Activated naive CD4-positive, alpha-beta T cell treated with Interleukin-2 at 50 U/mL for 16 hours (primary cell): ENCODE measurements at regions not wholly inside any gene's neighbourhood (a gene's known extent, or its start where the extent isn't known, plus 50 kb on each side); places are given as distances from the start of the nearest gene placed in this dataset.
A peak's percentile ranks its signal among the peaks of the same experiment; 100 is the strongest.
"Not testable (repeated sequence)": the region's sequence is repeated elsewhere in the genome, so short reads cannot be mapped to it uniquely, and the experiment has no call there.

ENCODE experiments used
- DNase-seq: peaks from one replicate; pipeline ENCODE4 v3.0.0-alpha.2; 2020

DNA sequence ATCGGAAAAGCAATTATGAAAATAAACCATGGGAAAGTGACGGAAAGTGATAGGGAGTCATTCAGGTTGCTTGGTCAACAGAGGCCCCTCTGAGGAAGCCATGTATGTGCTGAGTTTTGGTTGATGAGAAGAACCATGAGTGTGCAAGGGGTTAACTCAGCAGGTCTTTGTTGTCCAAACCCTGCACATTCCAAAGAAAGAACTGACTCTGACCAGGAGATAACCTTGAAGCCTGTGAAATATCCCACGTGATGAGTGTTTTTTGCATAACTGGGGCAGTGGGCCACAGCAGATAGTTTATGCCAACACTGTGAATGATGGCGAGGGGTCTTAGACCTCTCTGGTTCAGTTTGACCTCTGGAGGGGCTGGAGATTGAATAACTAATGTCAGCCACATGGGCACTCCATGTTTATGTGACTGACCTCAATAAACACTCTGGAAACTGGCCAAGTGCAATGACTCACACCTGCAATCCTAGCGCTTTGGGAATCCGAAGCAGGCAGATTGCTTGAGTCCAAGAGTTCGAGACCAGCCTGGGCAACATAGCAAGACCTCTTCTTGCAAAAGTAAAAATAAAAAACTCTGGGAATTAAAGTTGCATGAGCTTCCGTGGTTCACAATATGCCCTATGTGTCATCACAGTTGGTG lies 154.0 kb upstream of the FOXK1 start:
- no peak for DNase-seq

DNA sequence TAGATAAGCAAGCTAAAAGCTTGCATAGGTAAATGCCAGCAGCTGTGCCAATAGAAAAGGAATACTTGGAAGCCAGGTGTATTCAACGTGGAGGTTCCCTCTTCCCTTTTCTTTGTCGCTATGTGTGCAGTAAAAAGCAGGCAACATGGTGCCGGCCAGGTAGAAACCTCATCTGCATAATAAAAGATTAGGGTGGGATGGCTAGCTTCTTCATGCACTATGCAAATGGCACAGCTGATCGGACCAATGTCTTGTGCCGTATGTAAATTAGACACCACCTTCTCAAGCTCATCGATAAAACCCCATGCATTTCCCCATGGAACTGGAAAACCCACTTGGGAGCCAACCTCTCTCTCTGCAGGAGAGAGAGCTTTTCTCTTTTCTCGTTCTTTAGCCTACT lies 150.9 kb upstream of the FOXK1 start:
- no peak for DNase-seq

DNA sequence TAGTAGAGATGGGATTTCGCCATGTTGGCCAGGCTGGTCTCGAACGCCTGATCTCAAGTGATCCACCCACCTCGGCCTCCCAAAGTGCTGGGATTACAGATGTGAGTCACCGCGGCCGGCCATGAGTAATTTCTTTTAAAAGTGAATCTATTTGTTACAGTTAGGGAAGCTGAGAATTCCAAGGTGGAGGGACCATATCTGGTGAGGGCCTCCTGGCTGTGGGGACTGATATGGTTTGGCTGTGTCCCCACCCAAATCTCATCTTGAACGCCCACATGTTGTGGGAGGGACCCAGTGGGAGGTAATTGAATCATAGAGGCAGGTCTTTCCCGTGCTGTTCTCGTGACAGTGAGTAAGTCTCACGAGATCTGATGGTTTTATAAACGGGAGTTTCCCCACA lies 148.8 kb upstream of the FOXK1 start:
- DNase-seq, result not testable (repeated sequence)

DNA sequence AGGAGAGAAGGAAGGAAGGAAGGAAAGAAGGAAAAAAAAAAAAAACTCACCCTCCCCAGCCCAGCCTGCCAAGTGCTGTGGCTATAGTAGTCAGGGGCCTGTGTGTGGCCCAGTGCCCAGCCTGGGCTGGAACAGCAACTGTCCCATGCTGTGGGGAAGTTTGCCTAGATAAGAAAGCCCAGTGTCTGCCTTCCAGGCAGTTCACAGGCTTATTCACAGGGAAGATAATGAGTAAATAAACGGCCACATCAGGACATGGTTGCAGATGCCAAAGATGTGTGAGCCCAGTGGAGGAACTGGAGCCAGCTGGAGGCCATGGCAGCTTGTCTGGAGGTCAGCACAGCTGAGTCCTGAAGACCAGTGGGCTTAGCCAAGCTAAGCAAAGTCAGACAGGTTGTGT lies 132.4 kb upstream of the FOXK1 start:
- DNase-seq, result no peak

DNA sequence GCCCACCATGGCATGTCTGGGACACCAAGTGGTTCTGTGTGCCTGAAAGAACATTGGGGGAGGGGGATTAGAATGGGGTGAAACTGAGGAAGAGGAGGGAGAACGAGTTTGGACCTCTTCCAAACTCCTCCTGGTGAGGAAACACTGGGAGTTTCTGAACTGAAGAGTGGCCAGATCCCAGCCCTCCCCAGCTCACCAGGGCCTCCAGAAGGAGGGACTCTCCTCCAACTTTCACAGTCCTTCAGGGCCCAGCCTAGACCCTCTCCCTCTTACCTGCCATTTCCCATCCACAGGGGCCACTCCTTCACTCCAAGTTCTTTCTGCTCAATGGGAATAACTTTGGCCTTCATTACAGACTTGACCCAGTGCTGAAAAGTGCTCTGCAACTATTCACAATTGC lies 132.0 kb upstream of the FOXK1 start:
- no peak for DNase-seq

DNA sequence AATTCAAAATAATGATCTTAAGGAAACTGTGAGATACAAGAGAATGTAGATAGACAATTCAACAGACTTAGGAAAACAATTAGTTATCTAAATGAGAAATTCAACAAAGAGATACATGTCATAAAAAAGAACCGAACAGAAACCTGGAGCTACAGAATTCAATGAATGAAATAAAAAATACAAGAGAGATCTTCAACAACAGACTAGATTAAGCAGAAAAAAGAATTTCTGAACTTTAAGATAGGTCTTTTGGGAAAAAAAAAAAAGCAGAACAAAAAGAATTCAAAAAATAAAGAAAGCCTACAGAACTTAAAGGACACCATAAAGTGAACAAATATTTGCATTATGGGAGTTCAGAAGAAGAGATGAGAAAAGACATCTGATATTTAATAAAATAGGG lies 129.1 kb upstream of the FOXK1 start:
- DNase-seq, result no peak

DNA sequence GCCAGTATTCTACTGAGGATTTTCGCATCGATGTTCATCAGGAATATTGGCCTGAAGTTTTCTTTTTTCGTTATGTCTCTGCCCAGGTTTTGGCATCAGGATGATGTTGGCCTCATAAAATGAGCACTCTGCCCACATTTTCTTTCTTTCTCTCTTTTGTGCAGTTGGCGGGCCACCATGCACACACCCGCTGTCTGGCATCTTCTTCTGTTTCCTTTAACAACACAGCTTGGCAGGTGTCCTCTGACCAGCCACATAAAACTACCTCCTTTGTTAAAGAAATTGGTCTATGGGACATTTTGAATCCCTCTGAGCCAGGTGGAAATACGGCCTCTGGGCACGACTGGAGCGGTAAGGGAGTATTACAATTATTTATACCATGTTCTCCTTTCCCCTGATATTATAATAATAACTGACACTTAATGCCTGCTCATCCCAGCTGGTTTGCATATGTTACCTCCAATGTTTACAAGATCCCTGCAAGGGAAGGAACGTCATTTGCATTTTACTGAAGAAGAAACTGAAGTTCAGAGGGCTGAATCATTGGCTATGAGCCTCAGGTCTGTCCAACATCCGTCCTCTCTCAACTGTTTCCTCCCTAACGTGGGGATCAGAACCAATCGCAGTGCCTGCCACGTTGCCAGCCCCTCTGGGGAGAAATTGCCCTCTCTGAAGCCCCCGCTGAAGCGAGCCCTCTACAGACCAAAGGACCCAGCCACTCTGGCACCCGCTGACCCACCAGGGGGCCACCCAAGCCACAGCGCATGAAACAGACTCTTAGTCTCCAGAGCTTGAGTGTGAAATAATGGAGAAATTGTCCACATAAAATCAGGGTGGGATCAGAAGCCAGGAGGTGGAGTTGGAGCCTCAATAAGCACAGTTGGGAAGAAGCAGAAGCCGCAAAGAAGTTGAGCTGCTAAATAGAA lies 125.0 kb upstream of the FOXK1 start:
- no peak for DNase-seq

DNA sequence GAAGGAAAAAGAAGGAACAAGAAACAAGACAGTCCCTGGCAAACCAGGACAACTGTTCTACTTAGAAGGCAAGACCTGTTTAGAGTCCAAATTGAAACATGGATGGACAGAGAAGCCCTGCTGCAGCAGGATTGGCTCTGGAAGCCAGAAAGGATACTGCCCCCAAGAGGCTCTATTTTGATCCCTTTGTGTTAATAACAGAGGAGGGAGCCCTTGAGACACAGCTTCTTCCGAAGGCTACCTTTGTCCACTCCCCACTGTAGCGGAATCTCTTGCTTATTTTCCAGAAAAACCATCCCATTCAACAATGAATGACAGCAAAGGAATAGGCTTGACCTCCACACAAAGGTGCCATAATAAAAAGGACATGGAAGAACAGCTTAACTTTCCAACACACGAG lies 120.3 kb upstream of the FOXK1 start:
- DNase-seq, result no peak

DNA sequence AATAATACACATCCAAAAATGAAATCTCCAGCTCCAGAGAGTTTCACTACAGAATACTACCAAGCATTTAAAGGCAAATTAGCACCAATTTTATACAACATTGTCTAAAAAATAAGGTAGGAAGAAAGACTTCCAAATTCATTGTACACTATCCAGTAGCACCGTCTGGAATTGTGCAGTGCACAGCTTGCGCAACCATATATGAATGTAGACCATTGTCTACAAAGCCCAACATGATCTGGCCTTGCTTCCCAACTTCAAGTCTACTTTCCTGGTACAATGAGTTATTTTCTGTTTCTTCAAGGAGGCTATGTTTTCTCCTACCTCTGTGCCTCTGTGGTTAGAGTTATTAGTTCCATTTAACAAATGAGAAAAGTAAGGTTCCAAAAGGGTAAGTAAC lies 115.4 kb upstream of the FOXK1 start:
- no peak for DNase-seq

DNA sequence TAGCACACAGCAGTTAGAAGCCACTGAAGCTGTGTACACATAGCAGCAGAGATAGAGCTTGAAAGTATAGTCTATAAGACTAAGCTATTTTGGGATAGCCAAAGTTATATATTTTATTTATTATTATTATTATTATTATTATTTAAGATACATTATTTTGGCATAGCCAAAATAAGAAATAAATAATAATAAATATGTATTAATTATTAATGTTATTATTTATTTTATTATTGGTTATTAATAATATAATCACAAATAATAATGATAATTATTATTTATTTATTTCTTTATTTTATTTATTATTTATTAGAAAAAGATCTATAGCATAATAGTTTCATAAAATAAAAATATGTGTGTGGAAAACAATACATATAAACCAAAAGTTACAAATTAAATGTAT lies 107.2 kb upstream of the FOXK1 start:
- DNase-seq, result no peak

DNA sequence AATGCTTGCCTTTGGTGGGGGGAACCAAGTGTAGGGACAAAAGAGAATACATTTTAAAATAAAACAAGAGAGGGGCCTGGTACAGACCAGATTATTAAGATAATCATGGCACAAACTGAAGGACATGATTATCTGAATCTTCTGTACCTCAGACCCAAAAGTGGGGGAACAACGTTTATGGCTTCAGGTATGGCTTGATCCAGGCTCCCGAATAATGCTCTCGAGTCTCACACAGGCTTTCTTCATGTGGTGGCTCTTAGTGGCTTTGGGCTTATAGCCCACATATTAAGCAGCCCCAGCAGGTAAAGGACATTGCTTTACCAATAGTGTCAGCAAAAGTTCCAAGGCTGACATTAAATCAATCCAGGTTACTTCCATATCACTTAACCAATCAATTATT lies 106.8 kb upstream of the FOXK1 start:
- DNase-seq, result no peak

DNA sequence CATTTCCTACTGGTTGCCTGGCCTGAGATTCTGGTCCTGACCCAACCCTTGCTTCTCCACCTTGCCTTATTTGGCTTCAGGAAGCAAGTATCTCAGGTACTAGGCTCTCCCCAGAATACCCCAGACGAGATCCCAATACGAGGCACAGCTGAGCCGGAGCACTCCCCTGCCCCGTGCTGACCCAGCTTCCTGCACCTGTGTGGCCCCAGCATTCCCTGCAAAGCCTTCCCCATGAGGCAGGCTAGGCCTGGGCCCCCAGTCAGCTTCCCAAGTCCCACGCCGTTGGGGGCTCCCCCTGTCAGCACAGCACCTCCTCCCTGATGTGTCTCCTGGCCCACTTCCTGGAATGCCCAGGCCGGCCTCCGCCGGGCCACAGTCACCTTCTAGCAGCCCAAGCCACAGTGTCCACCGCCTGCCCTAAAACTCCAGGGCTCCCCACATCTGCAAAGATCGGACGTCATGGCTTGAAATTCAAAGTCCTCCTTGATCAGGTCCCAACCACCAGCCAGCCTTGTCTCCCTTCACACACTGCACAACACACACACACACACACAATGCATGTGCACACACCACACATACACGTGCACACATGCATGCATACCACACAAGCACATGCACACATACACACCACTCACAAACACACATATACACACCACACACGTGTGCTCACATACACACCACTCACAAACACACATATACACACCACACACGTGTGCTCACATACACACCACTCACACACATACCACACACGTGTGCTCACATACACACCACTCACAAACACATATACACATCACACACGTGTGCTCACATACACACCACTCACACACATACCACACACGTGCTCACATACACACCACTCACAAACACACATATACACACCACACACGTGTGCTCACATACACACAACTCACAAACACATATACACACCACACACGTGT lies 78.9 kb upstream of the FOXK1 start:
- no peak for DNase-seq

DNA sequence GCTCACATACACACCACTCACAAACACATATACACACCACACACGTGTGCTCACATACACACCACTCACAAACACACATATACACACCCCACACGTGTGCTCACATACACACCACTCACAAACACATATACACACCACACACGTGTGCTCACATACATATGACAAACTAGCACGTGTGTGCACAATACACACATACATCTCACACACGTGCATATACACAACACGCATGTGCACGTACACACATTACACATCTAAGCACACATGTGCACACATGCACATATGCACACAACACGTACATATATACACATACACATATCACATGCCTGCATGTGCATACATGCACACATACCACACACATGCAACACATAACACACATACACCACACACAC lies 78.3 kb upstream of the FOXK1 start:
- DNase-seq, result no peak

DNA sequence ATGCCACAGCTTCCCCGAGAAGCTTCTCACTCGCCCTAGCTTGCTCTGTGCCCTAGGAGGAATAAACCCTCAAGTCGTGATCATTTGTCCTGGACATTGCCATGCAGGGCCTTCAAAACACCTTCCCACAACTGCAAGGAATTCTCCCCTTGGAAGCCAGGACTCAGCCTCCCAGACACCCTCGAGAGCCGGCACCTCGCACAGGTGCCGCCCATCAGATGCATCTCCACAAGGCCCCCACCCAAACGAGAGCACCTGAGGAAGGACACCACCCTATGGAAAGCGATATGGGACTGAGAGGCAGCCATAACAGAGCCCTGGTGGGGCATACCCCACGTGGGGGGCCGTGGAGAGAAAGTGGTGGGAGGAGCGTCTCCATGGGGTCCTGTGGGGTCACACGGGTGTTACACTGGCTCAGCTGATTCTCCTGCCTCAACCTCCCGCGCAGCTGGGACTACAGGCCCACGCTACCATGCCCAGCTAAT lies 77.6 kb upstream of the FOXK1 start:
- no peak for DNase-seq

DNA sequence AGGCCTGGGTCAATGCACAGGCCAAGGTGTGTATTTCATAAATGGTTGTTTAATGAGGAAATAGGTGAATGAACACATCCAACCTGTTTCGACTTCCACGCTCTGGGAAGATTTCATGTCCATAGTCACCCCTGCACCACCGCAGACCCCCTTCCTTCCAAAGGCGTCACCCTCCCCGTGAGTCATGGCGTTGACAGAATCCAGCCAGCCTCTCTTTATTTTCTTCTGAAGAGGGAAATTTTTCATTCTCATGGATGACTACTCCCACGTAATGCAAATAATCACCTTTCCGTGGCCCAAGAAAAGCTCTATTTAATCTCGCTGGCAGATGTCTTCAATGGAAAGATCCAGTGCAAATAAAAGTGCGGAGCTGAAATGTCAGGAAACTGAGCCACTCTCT lies 75.3 kb upstream of the FOXK1 start:
- no peak for DNase-seq

DNA sequence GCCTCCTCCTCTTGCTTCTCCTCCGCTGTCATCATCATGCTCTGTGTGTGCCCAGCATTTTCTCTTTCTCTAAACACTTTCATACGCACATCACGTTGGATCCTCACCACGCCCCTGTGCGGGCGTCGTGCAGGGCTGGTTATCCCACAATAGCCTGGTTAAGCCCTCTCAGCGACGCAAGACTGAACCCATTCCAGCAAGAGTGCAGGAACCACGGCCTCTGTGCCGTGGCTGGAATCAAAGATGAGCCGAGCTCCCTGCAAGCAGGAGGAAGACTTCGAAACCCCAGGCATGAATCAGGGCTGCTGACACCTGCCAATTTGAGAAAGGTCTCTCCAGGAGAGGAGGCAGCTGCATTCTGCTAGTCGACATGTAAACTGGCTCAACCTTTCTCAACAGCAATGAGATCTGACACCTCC lies 74.8 kb upstream of the FOXK1 start:
- DNase-seq, result no peak

DNA sequence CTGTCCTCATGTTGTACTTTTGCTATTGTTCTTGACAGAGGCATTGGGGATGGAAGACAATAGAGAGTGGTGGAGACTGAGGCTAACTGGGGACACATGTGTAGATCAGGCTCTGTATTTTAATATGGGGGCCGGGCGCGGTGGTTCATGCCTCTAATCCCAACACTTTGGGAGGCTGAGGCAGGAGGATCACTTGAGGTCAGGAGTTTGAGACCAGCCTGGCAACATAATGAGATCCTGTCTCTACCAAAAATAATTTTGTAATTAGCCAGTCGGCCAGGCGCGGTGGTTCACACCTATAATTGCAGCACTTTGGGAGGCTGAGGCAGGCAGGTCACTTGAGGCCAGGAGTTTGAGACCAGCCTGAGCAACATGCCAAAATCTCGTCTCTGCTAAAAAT lies 72.5 kb upstream of the FOXK1 start:
- not testable (repeated sequence) for DNase-seq

DNA sequence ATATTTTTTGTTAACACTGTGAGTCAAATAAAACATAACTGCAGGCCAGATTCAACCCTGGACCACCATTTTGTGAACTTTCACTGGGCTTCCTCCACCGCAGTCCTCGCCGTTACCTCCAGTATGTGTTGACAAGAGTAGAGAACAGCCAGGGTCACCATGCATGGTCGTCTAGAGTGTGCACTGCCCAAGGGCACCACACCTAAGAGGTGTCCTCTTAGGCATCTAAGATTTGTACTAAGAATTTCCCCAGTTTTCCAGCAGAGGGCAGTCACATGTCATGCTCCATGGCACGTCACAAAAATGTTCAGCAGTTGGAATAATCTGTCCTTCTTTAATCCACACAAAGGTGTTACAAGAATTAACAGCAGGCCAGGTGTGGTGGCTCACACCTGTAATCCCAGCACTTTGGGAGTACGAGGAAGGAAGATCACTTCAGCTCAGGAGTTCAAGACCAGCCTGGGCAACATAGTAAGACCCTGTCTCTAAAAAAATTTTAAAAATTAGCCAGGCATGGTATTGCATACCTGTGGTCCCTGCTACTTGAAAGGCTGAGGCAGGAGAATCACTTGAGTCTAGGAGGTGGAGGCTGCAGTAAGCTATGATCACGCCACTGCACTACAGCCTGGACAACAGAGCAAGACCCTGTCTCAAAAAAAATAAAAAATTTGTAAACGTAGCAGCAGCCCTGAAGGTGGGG lies 71.2 kb upstream of the FOXK1 start:
- DNase-seq, result peak; percentile 29

DNA sequence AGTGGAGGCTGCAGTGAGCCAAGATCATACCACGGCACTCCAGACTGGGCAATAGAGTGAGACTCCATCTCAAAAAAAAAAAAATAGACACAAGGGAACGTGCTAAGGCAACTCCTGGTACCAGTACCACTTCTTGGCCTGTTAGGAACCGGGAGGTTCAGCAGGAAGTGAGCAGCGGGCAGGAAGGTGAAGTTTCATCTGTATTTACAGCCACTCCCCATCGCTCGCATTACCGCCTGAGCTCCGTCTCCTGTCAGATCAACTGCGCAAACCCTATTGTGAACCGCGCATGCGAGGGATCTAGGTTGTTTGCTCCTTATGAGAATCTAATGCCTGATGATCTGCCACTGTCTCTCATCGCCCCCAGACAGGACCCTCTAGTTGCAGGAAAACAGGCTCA lies 69.9 kb upstream of the FOXK1 start:
- DNase-seq, result no peak

DNA sequence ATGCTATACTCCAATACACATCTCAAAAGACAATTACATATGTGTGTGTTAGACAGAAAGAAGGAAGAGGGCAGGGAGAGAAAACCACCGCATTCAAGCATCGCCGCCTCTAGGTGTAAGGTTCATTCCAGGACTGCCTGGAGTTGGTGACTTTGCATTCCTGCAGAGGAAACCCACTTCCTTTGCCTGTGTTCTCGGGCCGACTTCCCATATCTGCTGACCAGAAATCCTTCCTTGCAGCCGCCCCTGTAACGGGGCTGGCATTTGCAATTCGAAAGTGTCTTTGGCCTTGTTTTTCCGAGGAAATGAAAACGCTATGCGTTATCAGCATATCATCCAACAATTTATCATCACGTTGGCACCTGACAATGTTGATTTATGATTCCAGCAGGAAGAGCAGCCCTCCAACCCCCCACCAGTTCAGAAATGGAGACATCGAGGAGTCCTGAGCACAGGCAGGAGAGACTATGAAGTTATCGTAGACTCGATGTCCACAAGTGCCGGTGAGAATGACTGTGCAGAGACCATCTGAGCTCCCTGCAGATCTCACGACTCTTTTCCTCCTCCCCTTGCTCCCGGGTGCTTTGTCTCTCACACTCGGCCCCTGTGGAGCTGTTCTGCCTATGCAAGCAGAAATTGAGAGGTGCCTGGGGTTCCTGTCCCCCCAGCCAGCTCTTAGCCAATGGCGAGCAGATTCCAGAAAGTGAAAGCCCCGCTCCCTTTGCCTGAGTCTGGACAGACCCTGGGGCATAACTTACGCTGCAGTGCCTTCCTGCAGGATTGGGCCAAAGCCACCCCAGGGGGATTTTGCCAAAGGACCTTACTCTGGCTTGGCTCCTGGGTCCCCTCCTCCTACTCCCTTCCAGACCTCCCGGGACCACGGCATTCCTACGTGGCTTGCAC lies 68.9 kb upstream of the FOXK1 start:
- no peak for DNase-seq

DNA sequence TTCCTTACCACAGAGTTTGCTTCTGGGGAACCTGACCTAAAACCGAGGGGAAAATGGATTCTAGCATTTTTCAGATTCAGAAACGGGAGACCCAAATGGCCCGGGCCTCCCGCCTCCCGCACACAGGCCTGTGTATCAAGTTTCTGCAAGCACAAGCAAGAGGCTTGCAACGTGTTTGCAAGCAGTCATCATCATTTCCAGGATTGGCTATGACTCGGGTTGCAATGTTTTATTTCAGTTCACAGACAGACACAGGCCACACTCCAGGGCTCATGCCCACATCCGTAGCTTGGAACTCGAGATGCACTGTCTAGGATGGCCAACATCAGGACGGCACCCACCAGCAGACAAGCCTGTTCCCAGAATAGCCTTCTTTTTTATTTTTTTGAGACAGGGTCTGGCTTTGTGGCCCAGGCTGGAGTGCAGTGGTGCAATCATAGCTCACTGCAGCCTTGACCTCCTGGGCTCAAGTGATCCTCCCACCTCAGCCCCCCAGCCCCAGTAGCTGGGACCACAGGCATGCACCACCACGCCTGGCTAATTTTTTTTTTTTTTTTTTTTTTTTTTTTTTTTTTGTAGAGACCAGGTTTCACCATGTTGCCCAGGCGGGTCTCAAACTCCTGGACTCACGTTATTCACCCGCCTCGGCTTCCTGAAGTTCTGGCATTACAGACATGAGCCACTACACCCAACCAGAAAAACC lies 68.1 kb upstream of the FOXK1 start:
- DNase-seq, result no peak
